BJ (cell line): ENCODE measurements at regions not wholly inside any gene's neighbourhood (a gene's known extent, or its start where the extent isn't known, plus 50 kb on each side); places are given as distances from the start of the nearest gene placed in this dataset.

Experiments used
- CTCF ChIA-PET: fragments of 350-600 bp; formaldehyde crosslinking; extraction: SDS; loops from one replicate; lab custom pipeline; 2021; ENCODE audit warnings: antibody characterized with exemption, inconsistent platforms; lab: Yijun Ruan, JAX
- POLR2A ChIA-PET: fragments of 300-600 bp; sonication (Branson Sonifier 250); formaldehyde crosslinking; extraction: SDS; loops from one replicate; lab custom pipeline; 2021; ENCODE audit warnings: antibody characterized with exemption; lab: Charles Lee
- DNase-seq: peaks from one replicate; pipeline ENCODE4 v3.0.0-alpha.2; 2011; ENCODE audit warnings: low read depth
- H3K27me3 ChIP-seq: 2 replicates; pipeline ENCODE4 v1.6.0; 2011; ENCODE audit warnings: low read length; ENCODE audit not compliant: control insufficient read depth, insufficient read depth
- H3K36me3 ChIP-seq: 2 replicates; pipeline ENCODE4 v1.5.1; 2011; ENCODE audit warnings: low read length; ENCODE audit not compliant: control insufficient read depth, insufficient read depth
- H3K4me3 ChIP-seq: 2 replicates; pipeline ENCODE4 v1.5.1; 2011; ENCODE audit warnings: low read depth, mild to moderate bottlenecking, control low read depth, low read length
- TF ChIP-seq, protein P1 (sequence below): IDR thresholded peaks from 2 replicates; pipeline ENCODE4 v1.5.1; 2011; ENCODE audit warnings: low read depth, mild to moderate bottlenecking, control low read depth, inconsistent platforms, low read length, moderate library complexity; ENCODE audit not compliant: insufficient read depth

GRCh38 chr14:100674897-100675619 lies 51.6 kb upstream of the DLK1 start:
- no peak for DNase-seq
- CTCF ChIA-PET = interaction anchor here (1.4 kb wide), 1 partner anchor 12 kb away, joined by 6 read pairs; no protein-coding TSS in a partner anchor
- POLR2A ChIA-PET = no interaction called here
- TF ChIP-seq, protein P1, sequence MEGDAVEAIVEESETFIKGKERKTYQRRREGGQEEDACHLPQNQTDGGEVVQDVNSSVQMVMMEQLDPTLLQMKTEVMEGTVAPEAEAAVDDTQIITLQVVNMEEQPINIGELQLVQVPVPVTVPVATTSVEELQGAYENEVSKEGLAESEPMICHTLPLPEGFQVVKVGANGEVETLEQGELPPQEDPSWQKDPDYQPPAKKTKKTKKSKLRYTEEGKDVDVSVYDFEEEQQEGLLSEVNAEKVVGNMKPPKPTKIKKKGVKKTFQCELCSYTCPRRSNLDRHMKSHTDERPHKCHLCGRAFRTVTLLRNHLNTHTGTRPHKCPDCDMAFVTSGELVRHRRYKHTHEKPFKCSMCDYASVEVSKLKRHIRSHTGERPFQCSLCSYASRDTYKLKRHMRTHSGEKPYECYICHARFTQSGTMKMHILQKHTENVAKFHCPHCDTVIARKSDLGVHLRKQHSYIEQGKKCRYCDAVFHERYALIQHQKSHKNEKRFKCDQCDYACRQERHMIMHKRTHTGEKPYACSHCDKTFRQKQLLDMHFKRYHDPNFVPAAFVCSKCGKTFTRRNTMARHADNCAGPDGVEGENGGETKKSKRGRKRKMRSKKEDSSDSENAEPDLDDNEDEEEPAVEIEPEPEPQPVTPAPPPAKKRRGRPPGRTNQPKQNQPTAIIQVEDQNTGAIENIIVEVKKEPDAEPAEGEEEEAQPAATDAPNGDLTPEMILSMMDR = no peak
- H3K27me3 ChIP-seq = peaks cover 19% of the 10 kb centered on the region
- H3K4me3 ChIP-seq = no peak overlapping the region
- no peaks in the 10 kb centered on the region for H3K36me3 ChIP-seq

DNA sequence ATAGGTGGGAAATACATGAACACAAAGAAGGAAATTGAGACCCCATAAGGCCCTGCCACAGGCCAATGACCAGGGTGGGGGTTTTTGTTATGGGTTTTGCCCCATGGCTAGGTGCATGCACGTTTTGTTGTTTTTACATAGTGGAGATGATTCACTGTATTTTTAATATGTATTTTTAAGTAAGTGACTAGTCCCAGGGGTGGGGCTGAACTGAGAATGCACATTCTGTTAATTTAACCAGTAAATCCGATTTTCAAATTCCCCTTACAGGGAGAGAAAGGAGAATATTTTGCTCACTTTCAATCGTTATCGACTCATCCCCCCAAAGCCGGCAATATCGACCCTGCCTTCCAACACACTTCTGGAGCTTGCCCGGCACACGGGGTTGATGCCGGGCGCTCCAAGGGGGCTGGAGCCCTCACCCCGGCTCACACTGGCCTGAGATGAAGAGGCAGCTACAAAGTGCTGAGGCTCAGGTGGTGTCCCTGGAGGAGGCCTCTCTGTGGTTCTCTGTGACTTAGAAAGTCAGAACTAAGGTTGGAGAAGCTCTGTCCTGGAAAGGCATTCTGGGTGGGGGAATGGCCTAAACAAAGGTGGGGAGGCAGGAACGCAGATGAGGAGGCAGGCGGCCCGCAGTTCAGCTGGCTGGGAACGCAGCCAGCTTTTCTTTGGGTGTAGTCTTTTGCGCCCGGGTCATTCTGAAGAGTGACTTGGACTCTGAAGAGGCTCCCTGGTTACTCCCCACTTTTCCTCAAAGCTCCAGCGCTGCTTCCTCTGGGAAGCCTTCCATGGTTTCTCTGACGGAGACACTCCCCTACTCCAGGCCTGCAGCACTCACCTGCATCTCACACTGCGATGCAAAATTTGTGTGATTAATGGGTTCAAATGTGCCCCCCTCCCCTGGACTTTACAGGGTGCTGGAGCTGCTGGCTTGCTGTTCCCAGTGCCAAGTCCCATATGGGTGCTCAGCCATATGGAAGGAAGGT lies 50.7 kb upstream of the DLK1 start:
- Histone ChIP-seq H3K27me3 (peaks cover 17% of the 10 kb centered on the region), H3K36me3 (no peaks in the 10 kb centered on the region), H3K4me3 (no peak overlapping the region)
- CTCF ChIA-PET = interaction anchor here (0.5 to 3.3 kb wide), 4 partner anchors 12 to 291 kb away, joined by 3 to 33 read pairs (median 7); no protein-coding TSS in a partner anchor
- DNase-seq = no peak
- POLR2A ChIA-PET = no interaction called here
- TF ChIP-seq, protein P1 = no peak
